ENCODE measurements at regions not wholly inside any gene's neighbourhood (a gene's known extent, or its start where the extent isn't known, plus 50 kb on each side); places are given as distances from the start of the nearest gene placed in this dataset.

- H2AFZ ChIP-seq (ENCODE audit: low read length) = no peak overlapping the region
- H4K20me1 ChIP-seq (ENCODE audit: low read length) = no peaks in the 10 kb centered on the region
- CTCF ChIA-PET = interaction anchor here (0.5 kb wide), 1 partner anchor 312 kb away, joined by 4 read pairs; no protein-coding TSS in a partner anchor
- H3K4me3 ChIP-seq (ENCODE audit: low read length) = no peak overlapping the region
- ATAC-seq (peak; percentile 49), DNase-seq (peak; percentile 36)
- H3K27ac ChIP-seq (ENCODE audit: low read length) = peak overlapping the region; percentile 53
- POLR2A ChIA-PET (ENCODE audit: unreplicated experiment) = interaction anchor here (0.6 kb wide), 1 partner anchor 30 kb away, joined by 5 read pairs; no protein-coding TSS in a partner anchor
- H3K4me2 ChIP-seq (ENCODE audit: low read length) = peak overlapping the region; percentile 46
- no peaks in the 10 kb centered on the region for H3K27me3 ChIP-seq (ENCODE audit: low read length)
- intact Hi-C loops (cut with micrococcal nuclease) = loop anchor here (10.0 kb wide), 1 partner anchor 110 kb away; no protein-coding TSS in a partner anchor
- H3K36me3 ChIP-seq (ENCODE audit: low read depth, low read length) = no peaks in the 10 kb centered on the region
- H3K79me2 ChIP-seq (ENCODE audit: low read length) = no peaks in the 10 kb centered on the region
- no peaks in the 10 kb centered on the region for H3F3A ChIP-seq (ENCODE audit: low read length, unreplicated experiment)
- no peaks in the 10 kb centered on the region for H3K9me2 ChIP-seq (replicated peaks; ENCODE audit: low read length)
- BruUV-seq (replicated peaks) = no TSS peak
- H3K9ac ChIP-seq (ENCODE audit: low read length) = no peak overlapping the region
- peaks cover 4% of the 10 kb centered on the region; the same call in 1 of the 2 replicates for H3K4me1 ChIP-seq (ENCODE audit: insufficient read depth, low read length)
- no peak for TF ChIP-seq EZH2 (IDR thresholded peaks at IDR 0.05; ENCODE audit: low read length, unreplicated experiment)
- no peak for TF ChIP-seq CTCF (conservative IDR thresholded peaks at IDR 0.05; ENCODE audit: low read depth, low read length)
- no peak for TF ChIP-seq EZH2phosphoT487 (IDR thresholded peaks at IDR 0.05; ENCODE audit: borderline replicate concordance, low read length)
- H3K9me3 ChIP-seq (ENCODE audit: low read length) = no peaks in the 10 kb centered on the region
Measured at GRCh38 chr10:26914898-26915297, 54.1 kb upstream of the ABI1 start.

GRCh38 chr10:26911811-26912461 is 51.2 kb upstream of the ABI1 start:
- H3K9ac ChIP-seq (ENCODE audit: low read length) = no peak overlapping the region
- intact Hi-C loops (cut with micrococcal nuclease) = loop anchor here (10.0 kb wide), 1 partner anchor 113 kb away; no protein-coding TSS in a partner anchor
- no peak for DNase-seq
- H3K4me3 ChIP-seq (ENCODE audit: low read length) = no peak overlapping the region
- no peak overlapping the region for H3K4me2 ChIP-seq (ENCODE audit: low read length)
- H3F3A ChIP-seq (ENCODE audit: low read length, unreplicated experiment) = no peaks in the 10 kb centered on the region
- H3K9me2 ChIP-seq (replicated peaks; ENCODE audit: low read length) = no peaks in the 10 kb centered on the region
- H4K20me1 ChIP-seq (ENCODE audit: low read length) = no peaks in the 10 kb centered on the region
- H3K27ac ChIP-seq (ENCODE audit: low read length) = no peak overlapping the region
- no peaks in the 10 kb centered on the region for H3K9me3 ChIP-seq (ENCODE audit: low read length)
- POLR2A ChIA-PET (ENCODE audit: unreplicated experiment) = no interaction called here
- peaks cover 4% of the 10 kb centered on the region; the same call in 1 of the 2 replicates for H3K4me1 ChIP-seq (ENCODE audit: insufficient read depth, low read length)
- H3K27me3 ChIP-seq (ENCODE audit: low read length) = no peaks in the 10 kb centered on the region
- H2AFZ ChIP-seq (ENCODE audit: low read length) = no peak overlapping the region
- CTCF ChIA-PET = no interaction called here
- no peaks in the 10 kb centered on the region for H3K36me3 ChIP-seq (ENCODE audit: low read depth, low read length)
- TF ChIP-seq EZH2phosphoT487 (IDR thresholded peaks at IDR 0.05; ENCODE audit: borderline replicate concordance, low read length) = no peak
- no peak for TF ChIP-seq EZH2 (IDR thresholded peaks at IDR 0.05; ENCODE audit: low read length, unreplicated experiment)
- TF ChIP-seq CTCF (conservative IDR thresholded peaks at IDR 0.05; ENCODE audit: low read depth, low read length) = no peak
- no peaks in the 10 kb centered on the region for H3K79me2 ChIP-seq (ENCODE audit: low read length)
- no peak for ATAC-seq
- no TSS peak for BruUV-seq (replicated peaks)

Data from PC-3 (cell line).